Hindlimb muscle (tissue), 1 donor: ENCODE measurements at regions not wholly inside any gene's neighbourhood (a gene's known extent, or its start where the extent isn't known, plus 50 kb on each side); places are given as distances from the start of the nearest gene placed in this dataset.

Experiments
- DNase-seq: peaks from one replicate; pipeline ENCODE4 v3.0.0-alpha.2; 2013

GRCh38 chr12:47306130-47306529 is 226.4 kb upstream of the AMIGO2 start:
- no peak for DNase-seq

DNA sequence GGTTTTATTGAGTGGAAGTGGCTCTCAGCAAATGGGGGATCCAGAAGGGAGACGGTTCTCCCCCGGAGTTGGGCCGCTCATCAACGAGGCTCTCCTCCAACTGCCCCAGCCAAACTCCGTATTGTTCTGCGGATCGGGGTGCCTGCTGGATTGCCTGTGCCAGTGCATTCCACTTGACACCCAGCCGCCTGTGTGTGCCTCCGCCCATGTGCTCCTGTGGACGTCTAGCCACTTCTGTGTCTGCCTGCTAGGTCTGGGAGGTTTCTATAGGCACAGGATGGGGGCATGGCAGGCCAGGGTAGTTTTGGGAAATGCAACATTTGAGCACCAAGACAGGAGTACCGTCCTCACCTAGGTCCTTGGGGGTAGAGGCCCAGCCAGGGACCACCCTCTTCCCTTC is 225.7 kb upstream of the AMIGO2 start:
- DNase-seq: no peak

DNA sequence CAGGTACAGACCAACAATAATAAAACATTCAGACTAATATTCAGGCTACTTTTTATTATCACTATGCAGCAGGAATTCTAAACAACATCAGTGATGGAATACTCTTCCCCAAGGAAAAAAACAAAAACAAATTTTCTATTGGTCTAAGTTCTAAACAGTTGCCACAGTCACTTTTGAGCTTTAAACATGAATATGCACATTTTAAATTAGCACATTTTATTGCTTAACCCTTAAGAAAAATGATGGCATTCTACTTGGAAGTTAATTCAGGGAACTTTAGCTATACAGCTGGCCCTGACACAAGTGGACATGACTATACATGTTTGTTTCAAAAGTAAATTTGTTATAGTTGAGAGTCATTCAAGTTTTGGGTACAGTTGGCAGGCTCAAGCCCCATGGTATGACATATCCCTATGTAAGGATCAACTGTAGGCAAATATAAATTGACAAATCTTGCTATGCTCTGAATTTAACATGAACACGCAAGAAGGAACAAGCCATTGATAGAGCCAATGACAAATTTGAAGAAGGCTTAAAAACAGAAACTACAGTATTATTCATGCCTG is 224.3 kb upstream of the AMIGO2 start:
- no peak for DNase-seq

- DNase-seq: no peak
Measured at GRCh38 chr12:47303207-47303606, 223.4 kb upstream of the AMIGO2 start.

GRCh38 chr12:47302111-47302671 is 222.4 kb upstream of the AMIGO2 start:
- DNase-seq: no peak

GRCh38 chr12:47299586-47299985 is 219.8 kb upstream of the AMIGO2 start:
- DNase-seq: no peak

- DNase-seq: no peak
Measured at GRCh38 chr12:47297993-47298392, 218.2 kb upstream of the AMIGO2 start.

GRCh38 chr12:47296828-47297227 is 217.1 kb upstream of the AMIGO2 start:
- no peak for DNase-seq

DNA sequence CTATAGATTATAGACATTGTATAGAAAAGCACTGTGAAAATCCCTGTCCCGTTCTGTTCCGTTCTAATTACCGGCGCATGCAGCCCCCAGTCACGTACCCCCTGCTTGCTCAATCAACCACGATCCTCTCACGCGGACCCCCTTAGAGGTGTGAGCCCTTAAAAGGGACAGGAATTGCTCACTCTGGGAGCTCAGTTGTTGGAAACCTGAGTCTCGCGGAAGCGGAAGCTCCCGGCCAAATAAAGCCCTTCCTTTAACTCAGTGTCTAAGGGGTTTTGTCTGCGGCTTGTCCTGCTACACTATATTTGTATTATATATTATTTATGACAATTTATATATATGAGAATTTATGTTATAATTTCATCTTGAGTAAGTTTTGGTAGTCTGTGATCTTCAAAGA is 213.6 kb upstream of the AMIGO2 start:
- DNase-seq: no peak

DNA sequence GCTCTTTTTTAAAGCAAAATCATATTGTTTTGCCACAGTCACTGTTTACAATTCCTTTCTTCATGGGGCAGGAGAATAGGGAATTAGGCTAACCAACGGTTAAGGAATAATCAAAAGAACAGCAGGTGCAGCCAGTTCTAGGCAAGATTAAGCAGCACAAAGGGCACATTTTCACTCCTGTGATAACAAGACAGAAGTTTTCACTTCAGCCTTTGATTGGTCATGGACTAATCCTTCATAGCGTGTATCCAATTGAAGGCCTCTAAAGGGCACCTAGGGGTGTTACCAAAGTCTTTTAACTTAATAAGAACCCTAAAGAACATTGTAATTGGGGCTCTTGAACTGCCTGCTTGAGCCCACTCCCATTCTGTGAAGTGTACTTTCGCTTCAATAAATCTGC is 206.9 kb upstream of the AMIGO2 start:
- DNase-seq: no peak
